ENCODE measurements at regions not wholly inside any gene's neighbourhood (a gene's known extent, or its start where the extent isn't known, plus 50 kb on each side); places are given as distances from the start of the nearest gene placed in this dataset.

DNA sequence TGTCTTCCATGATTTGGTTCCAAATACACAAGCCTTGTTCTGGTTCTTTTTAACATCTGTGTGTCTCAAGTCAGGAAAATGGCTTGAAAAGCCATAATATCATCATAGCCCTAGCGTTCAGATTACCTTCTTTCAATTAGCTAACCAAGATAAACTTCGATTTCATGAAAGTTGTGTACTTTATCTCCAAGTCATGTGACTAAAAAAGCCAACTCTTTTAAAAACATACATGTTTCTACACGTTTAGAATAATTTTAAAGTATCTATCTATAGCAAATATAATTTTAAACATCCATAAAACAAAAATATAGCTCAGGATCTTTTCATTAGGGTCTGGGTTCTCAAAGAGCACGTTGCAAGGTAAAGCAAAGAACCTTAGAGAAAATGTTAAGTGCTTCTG, 261.1 kb downstream of the PRL start:
- TF ChIP-seq, protein P1, sequence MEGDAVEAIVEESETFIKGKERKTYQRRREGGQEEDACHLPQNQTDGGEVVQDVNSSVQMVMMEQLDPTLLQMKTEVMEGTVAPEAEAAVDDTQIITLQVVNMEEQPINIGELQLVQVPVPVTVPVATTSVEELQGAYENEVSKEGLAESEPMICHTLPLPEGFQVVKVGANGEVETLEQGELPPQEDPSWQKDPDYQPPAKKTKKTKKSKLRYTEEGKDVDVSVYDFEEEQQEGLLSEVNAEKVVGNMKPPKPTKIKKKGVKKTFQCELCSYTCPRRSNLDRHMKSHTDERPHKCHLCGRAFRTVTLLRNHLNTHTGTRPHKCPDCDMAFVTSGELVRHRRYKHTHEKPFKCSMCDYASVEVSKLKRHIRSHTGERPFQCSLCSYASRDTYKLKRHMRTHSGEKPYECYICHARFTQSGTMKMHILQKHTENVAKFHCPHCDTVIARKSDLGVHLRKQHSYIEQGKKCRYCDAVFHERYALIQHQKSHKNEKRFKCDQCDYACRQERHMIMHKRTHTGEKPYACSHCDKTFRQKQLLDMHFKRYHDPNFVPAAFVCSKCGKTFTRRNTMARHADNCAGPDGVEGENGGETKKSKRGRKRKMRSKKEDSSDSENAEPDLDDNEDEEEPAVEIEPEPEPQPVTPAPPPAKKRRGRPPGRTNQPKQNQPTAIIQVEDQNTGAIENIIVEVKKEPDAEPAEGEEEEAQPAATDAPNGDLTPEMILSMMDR (IDR thresholded peaks at IDR 0.05; ENCODE audit: insufficient read depth, low read length): no peak
- TF ChIP-seq GABPA (IDR thresholded peaks at IDR 0.05; ENCODE audit: low read depth): no peak
- TF ChIP-seq, protein P2, sequence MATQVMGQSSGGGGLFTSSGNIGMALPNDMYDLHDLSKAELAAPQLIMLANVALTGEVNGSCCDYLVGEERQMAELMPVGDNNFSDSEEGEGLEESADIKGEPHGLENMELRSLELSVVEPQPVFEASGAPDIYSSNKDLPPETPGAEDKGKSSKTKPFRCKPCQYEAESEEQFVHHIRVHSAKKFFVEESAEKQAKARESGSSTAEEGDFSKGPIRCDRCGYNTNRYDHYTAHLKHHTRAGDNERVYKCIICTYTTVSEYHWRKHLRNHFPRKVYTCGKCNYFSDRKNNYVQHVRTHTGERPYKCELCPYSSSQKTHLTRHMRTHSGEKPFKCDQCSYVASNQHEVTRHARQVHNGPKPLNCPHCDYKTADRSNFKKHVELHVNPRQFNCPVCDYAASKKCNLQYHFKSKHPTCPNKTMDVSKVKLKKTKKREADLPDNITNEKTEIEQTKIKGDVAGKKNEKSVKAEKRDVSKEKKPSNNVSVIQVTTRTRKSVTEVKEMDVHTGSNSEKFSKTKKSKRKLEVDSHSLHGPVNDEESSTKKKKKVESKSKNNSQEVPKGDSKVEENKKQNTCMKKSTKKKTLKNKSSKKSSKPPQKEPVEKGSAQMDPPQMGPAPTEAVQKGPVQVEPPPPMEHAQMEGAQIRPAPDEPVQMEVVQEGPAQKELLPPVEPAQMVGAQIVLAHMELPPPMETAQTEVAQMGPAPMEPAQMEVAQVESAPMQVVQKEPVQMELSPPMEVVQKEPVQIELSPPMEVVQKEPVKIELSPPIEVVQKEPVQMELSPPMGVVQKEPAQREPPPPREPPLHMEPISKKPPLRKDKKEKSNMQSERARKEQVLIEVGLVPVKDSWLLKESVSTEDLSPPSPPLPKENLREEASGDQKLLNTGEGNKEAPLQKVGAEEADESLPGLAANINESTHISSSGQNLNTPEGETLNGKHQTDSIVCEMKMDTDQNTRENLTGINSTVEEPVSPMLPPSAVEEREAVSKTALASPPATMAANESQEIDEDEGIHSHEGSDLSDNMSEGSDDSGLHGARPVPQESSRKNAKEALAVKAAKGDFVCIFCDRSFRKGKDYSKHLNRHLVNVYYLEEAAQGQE (IDR thresholded peaks at IDR 0.05; ENCODE audit: insufficient replicate concordance, low read depth): no peak
- TF ChIP-seq POLR2AphosphoS5 (IDR thresholded peaks at IDR 0.05; ENCODE audit: low read depth): no peak
- no peak for TF ChIP-seq SPI1 (IDR thresholded peaks at IDR 0.05; ENCODE audit: borderline replicate concordance, low read depth)
